ENCODE measurements at regions not wholly inside any gene's neighbourhood (a gene's known extent, or its start where the extent isn't known, plus 50 kb on each side); places are given as distances from the start of the nearest gene placed in this dataset.

- TF ChIP-seq, protein P1, sequence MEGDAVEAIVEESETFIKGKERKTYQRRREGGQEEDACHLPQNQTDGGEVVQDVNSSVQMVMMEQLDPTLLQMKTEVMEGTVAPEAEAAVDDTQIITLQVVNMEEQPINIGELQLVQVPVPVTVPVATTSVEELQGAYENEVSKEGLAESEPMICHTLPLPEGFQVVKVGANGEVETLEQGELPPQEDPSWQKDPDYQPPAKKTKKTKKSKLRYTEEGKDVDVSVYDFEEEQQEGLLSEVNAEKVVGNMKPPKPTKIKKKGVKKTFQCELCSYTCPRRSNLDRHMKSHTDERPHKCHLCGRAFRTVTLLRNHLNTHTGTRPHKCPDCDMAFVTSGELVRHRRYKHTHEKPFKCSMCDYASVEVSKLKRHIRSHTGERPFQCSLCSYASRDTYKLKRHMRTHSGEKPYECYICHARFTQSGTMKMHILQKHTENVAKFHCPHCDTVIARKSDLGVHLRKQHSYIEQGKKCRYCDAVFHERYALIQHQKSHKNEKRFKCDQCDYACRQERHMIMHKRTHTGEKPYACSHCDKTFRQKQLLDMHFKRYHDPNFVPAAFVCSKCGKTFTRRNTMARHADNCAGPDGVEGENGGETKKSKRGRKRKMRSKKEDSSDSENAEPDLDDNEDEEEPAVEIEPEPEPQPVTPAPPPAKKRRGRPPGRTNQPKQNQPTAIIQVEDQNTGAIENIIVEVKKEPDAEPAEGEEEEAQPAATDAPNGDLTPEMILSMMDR (optimal IDR thresholded peaks at IDR 0.05 in 1 of 3, IDR thresholded peaks at IDR 0.05 in 1 of 3, conservative IDR thresholded peaks at IDR 0.05 in 1 of 3; ENCODE audit: extremely low read depth in 1 of 3, insufficient read depth in 2 of 3, low read length in 3 of 3), result no peak
- TF ChIP-seq EZH2 (IDR thresholded peaks at IDR 0.05; ENCODE audit: low read length), result no peak
Measured at GRCh38 chr4:62434921-62435320, 1234.8 kb downstream of the ADGRL3 start.

Measured in keratinocyte (primary cell).